ENCODE measurements at regions not wholly inside any gene's neighbourhood (a gene's known extent, or its start where the extent isn't known, plus 50 kb on each side); places are given as distances from the start of the nearest gene placed in this dataset.

GRCh38 chr5:157989296-157989695 lies 130.4 kb upstream of the CLINT1 start:
- Histone ChIP-seq H3K27ac (ENCODE audit: control insufficient read depth, insufficient read depth, low read length) (no peak overlapping the region), H3K9ac (ENCODE audit: control insufficient read depth, extremely low read depth, insufficient read depth, low read length) (no peak overlapping the region), H3K79me2 (ENCODE audit: control insufficient read depth, insufficient read depth, low read length) (no peaks in the 10 kb centered on the region), H2AFZ (ENCODE audit: control insufficient read depth, low read length) (no peak overlapping the region), H4K20me1 (ENCODE audit: control insufficient read depth, extremely low read depth, insufficient read depth, low read length) (no peaks in the 10 kb centered on the region), H3K27me3 (ENCODE audit: control insufficient read depth, extremely low read depth, insufficient read depth, low read length) (no peaks in the 10 kb centered on the region), H3K9me1 (ENCODE audit: control insufficient read depth, extremely low read depth, insufficient read depth, low read length) (no peaks in the 10 kb centered on the region), H3K4me1 (ENCODE audit: control insufficient read depth, extremely low read depth, insufficient read depth, low read length) (no peaks in the 10 kb centered on the region), H3K4me3 (ENCODE audit: control insufficient read depth in 2 of 3, extremely low read depth in 1 of 3, insufficient read depth in 2 of 3, low read depth in 1 of 3, low read length in 3 of 3) (no peak overlapping the region), H3K9me3 (ENCODE audit: control insufficient read depth, low read depth, low read length) (no peaks in the 10 kb centered on the region), H3K36me3 (ENCODE audit: control insufficient read depth in 2 of 2, extremely low read depth in 1 of 2, insufficient read depth in 2 of 2, low read length in 2 of 2) (no peaks in the 10 kb centered on the region), H3K4me2 (ENCODE audit: control insufficient read depth, extremely low read depth, insufficient read depth, low read depth, low read length) (no peak overlapping the region)
- no peak for DNase-seq (ENCODE audit: low read depth, low spot score)
- no peak for FAIRE-seq
- no peak for TF ChIP-seq EZH2 (IDR thresholded peaks at IDR 0.05; ENCODE audit: low read length)
- no peak for TF ChIP-seq CTCF (optimal IDR thresholded peaks at IDR 0.05 in 1 of 3, IDR thresholded peaks at IDR 0.05 in 1 of 3, conservative IDR thresholded peaks at IDR 0.05 in 1 of 3; ENCODE audit: extremely low read depth in 1 of 3, insufficient read depth in 2 of 3, low read length in 3 of 3)
- dilution Hi-C loops (cut with MboI; ENCODE audit: extremely low pct_ligation_motif_present, low sequenced_read_pairs), result no loop called here

GRCh38 chr5:157987259-157987658 lies 128.3 kb upstream of the CLINT1 start:
- no peaks in the 10 kb centered on the region for H4K20me1 ChIP-seq (ENCODE audit: control insufficient read depth, extremely low read depth, insufficient read depth, low read length)

More at GRCh38 chr5:157987259-157987658, 128.3 kb upstream of the CLINT1 start:
- Histone ChIP-seq H3K9me1 (ENCODE audit: control insufficient read depth, extremely low read depth, insufficient read depth, low read length) (no peaks in the 10 kb centered on the region), H3K9ac (ENCODE audit: control insufficient read depth, extremely low read depth, insufficient read depth, low read length) (no peak overlapping the region), H2AFZ (ENCODE audit: control insufficient read depth, low read length) (no peak overlapping the region), H3K79me2 (ENCODE audit: control insufficient read depth, insufficient read depth, low read length) (no peaks in the 10 kb centered on the region), H3K4me1 (ENCODE audit: control insufficient read depth, extremely low read depth, insufficient read depth, low read length) (no peaks in the 10 kb centered on the region), H3K4me3 (ENCODE audit: control insufficient read depth in 2 of 3, extremely low read depth in 1 of 3, insufficient read depth in 2 of 3, low read depth in 1 of 3, low read length in 3 of 3) (no peak overlapping the region), H3K9me3 (ENCODE audit: control insufficient read depth, low read depth, low read length) (no peaks in the 10 kb centered on the region), H3K27ac (ENCODE audit: control insufficient read depth, insufficient read depth, low read length) (no peak overlapping the region), H3K4me2 (ENCODE audit: control insufficient read depth, extremely low read depth, insufficient read depth, low read depth, low read length) (no peak overlapping the region), H3K27me3 (ENCODE audit: control insufficient read depth, extremely low read depth, insufficient read depth, low read length) (no peaks in the 10 kb centered on the region), H3K36me3 (ENCODE audit: control insufficient read depth in 2 of 2, extremely low read depth in 1 of 2, insufficient read depth in 2 of 2, low read length in 2 of 2) (no peaks in the 10 kb centered on the region)
- dilution Hi-C loops (cut with MboI; ENCODE audit: extremely low pct_ligation_motif_present, low sequenced_read_pairs), result no loop called here
- FAIRE-seq, result no peak
- DNase-seq (ENCODE audit: low read depth, low spot score), result no peak
- TF ChIP-seq CTCF (optimal IDR thresholded peaks at IDR 0.05 in 1 of 3, IDR thresholded peaks at IDR 0.05 in 1 of 3, conservative IDR thresholded peaks at IDR 0.05 in 1 of 3; ENCODE audit: extremely low read depth in 1 of 3, insufficient read depth in 2 of 3, low read length in 3 of 3), result no peak
- TF ChIP-seq EZH2 (IDR thresholded peaks at IDR 0.05; ENCODE audit: low read length), result no peak

Measured in keratinocyte (primary cell).